ENCODE measurements at regions not wholly inside any gene's neighbourhood (a gene's known extent, or its start where the extent isn't known, plus 50 kb on each side); places are given as distances from the start of the nearest gene placed in this dataset.

- TF ChIP-seq CTCF (IDR thresholded peaks at IDR 0.05; ENCODE audit: low read depth, low read length, missing control alignments): no peak
- no peaks in the 10 kb centered on the region for H3K27me3 ChIP-seq (replicated peaks)
- no peak for DNase-seq
- H3K27ac ChIP-seq: no peak overlapping the region
- no peaks in the 10 kb centered on the region for H3K36me3 ChIP-seq (replicated peaks)
- H3K4me3 ChIP-seq (ENCODE audit: low read depth, low read length): no peak overlapping the region
- in situ Hi-C loops (cut with HindIII; ENCODE audit: low pct_ligation_motif_present, low sequenced_read_pairs): no loop called here
These were observed 887.5 kb downstream of the DIPK2A start for GRCh38 chr3:144859161-144859560.

GRCh38 chr3:144864646-144865045 lies 893.0 kb downstream of the DIPK2A start:
- in situ Hi-C loops (cut with HindIII; ENCODE audit: low pct_ligation_motif_present, low sequenced_read_pairs): no loop called here
- Histone ChIP-seq H3K27ac (no peak overlapping the region), H3K36me3 (replicated peaks) (no peaks in the 10 kb centered on the region), H3K27me3 (replicated peaks) (no peaks in the 10 kb centered on the region), H3K4me3 (ENCODE audit: low read depth, low read length) (no peak overlapping the region)
- TF ChIP-seq CTCF (IDR thresholded peaks at IDR 0.05; ENCODE audit: low read depth, low read length, missing control alignments): no peak
- DNase-seq: no peak

GRCh38 chr3:144865948-144866347 lies 894.3 kb downstream of the DIPK2A start:
- no peak for DNase-seq
- in situ Hi-C loops (cut with HindIII; ENCODE audit: low pct_ligation_motif_present, low sequenced_read_pairs): no loop called here

GRCh38 chr3:144866476-144866875 lies 894.9 kb downstream of the DIPK2A start:
- Histone ChIP-seq H3K27me3 (replicated peaks) (no peaks in the 10 kb centered on the region), H3K36me3 (replicated peaks) (no peaks in the 10 kb centered on the region), H3K27ac (no peak overlapping the region), H3K4me3 (ENCODE audit: low read depth, low read length) (no peak overlapping the region)
- no peak for DNase-seq
- no peak for TF ChIP-seq CTCF (IDR thresholded peaks at IDR 0.05; ENCODE audit: low read depth, low read length, missing control alignments)
- in situ Hi-C loops (cut with HindIII; ENCODE audit: low pct_ligation_motif_present, low sequenced_read_pairs): no loop called here

More at GRCh38 chr3:144865948-144866347, 894.3 kb downstream of the DIPK2A start:
- Histone ChIP-seq H3K27ac (no peak overlapping the region), H3K27me3 (replicated peaks) (no peaks in the 10 kb centered on the region), H3K4me3 (ENCODE audit: low read depth, low read length) (no peak overlapping the region), H3K36me3 (replicated peaks) (no peaks in the 10 kb centered on the region)
- TF ChIP-seq CTCF (IDR thresholded peaks at IDR 0.05; ENCODE audit: low read depth, low read length, missing control alignments): no peak

GRCh38 chr3:144868506-144868905 lies 896.9 kb downstream of the DIPK2A start:
- no peak for DNase-seq

More at GRCh38 chr3:144868506-144868905, 896.9 kb downstream of the DIPK2A start:
- Histone ChIP-seq H3K36me3 (replicated peaks) (no peaks in the 10 kb centered on the region), H3K27ac (no peak overlapping the region), H3K27me3 (replicated peaks) (no peaks in the 10 kb centered on the region), H3K4me3 (ENCODE audit: low read depth, low read length) (no peak overlapping the region)
- TF ChIP-seq CTCF (IDR thresholded peaks at IDR 0.05; ENCODE audit: low read depth, low read length, missing control alignments): no peak
- in situ Hi-C loops (cut with HindIII; ENCODE audit: low pct_ligation_motif_present, low sequenced_read_pairs): no loop called here
